Loucy (cell line): ENCODE measurements at regions not wholly inside any gene's neighbourhood (a gene's known extent, or its start where the extent isn't known, plus 50 kb on each side); places are given as distances from the start of the nearest gene placed in this dataset.

Source experiments
- H2AFZ ChIP-seq: fragments of 200-600 bp; sonication (generic); 2 replicates; pipeline ENCODE4 v1.6.0; 2016; ENCODE audit warnings: antibody characterized with exemption, mild to moderate bottlenecking, low read length, moderate library complexity
- H3F3A ChIP-seq: fragments of 200-600 bp; 2 replicates; pipeline ENCODE4 v1.6.0; 2016; ENCODE audit warnings: antibody characterized with exemption, low read depth, mild to moderate bottlenecking
- H3K27me3 ChIP-seq: fragments of 200-600 bp; sonication (generic); 2 replicates; pipeline ENCODE4 v1.6.1; 2014; ENCODE audit warnings: low read length, mild to moderate bottlenecking; ENCODE audit not compliant: insufficient read depth, poor library complexity, severe bottlenecking
- H3K36me3 ChIP-seq: fragments of 200-600 bp; sonication (generic); 2 replicates; pipeline ENCODE4 v1.6.1; 2016; ENCODE audit warnings: low read length; ENCODE audit not compliant: insufficient read depth
- H3K4me1 ChIP-seq: fragments of 200-600 bp; sonication (generic); 2 replicates; pipeline ENCODE4 v1.5.1; 2014; ENCODE audit warnings: low read length, mild to moderate bottlenecking; ENCODE audit not compliant: insufficient read depth, poor library complexity, severe bottlenecking
- H3K4me2 ChIP-seq: fragments of 200-600 bp; sonication (generic); 2 replicates; pipeline ENCODE4 v1.6.0; 2014; ENCODE audit warnings: antibody characterized with exemption, low read length, low read depth, mild to moderate bottlenecking; ENCODE audit not compliant: poor library complexity, severe bottlenecking
- H3K4me3 ChIP-seq: fragments of 200-600 bp; sonication (generic); 2 replicates; pipeline ENCODE4 v1.5.1; 2014; ENCODE audit warnings: low read length, mild to moderate bottlenecking, mixed read lengths; ENCODE audit not compliant: poor library complexity, severe bottlenecking
- H3K79me2 ChIP-seq: fragments of 200-600 bp; sonication (generic); 2 replicates; pipeline ENCODE4 v1.6.1; 2014; ENCODE audit warnings: low read length; ENCODE audit not compliant: insufficient read depth
- H3K9ac ChIP-seq: fragments of 200-600 bp; sonication (generic); 2 replicates; pipeline ENCODE4 v1.6.0; 2014; ENCODE audit warnings: mild to moderate bottlenecking, low read depth, low read length, moderate library complexity; ENCODE audit not compliant: poor library complexity, severe bottlenecking
- H3K9me2 ChIP-seq: fragments of 200-600 bp; sonication (generic); replicated peaks from 2 replicates; pipeline ENCODE4 v1.6.1; 2016; ENCODE audit warnings: low read depth, low read length, mixed read lengths
- H3K9me3 ChIP-seq: fragments of 200-600 bp; sonication (generic); 2 replicates; pipeline ENCODE4 v1.6.1; 2014; ENCODE audit warnings: mild to moderate bottlenecking, antibody characterized with exemption, low read length, low read depth; ENCODE audit not compliant: insufficient read depth
- H4K20me1 ChIP-seq: fragments of 200-600 bp; sonication (generic); 2 replicates; pipeline ENCODE4 v1.6.0; 2014; ENCODE audit warnings: antibody characterized with exemption, low read length, mild to moderate bottlenecking; ENCODE audit not compliant: insufficient read depth, poor library complexity, severe bottlenecking
- EZH2phosphoT487 ChIP-seq: fragments of 200-600 bp; IDR thresholded peaks from 2 replicates; pipeline ENCODE4 v1.6.1; 2018; ENCODE audit warnings: antibody characterized with exemption, mild to moderate bottlenecking, moderate library complexity, borderline replicate concordance
- TF ChIP-seq, protein P1 (sequence below): fragments of 200-600 bp; sonication (generic); conservative IDR thresholded peaks from 2 replicates; pipeline ENCODE4 v1.5.1; 2014; ENCODE audit warnings: mild to moderate bottlenecking, antibody characterized with exemption, low read length

DNA sequence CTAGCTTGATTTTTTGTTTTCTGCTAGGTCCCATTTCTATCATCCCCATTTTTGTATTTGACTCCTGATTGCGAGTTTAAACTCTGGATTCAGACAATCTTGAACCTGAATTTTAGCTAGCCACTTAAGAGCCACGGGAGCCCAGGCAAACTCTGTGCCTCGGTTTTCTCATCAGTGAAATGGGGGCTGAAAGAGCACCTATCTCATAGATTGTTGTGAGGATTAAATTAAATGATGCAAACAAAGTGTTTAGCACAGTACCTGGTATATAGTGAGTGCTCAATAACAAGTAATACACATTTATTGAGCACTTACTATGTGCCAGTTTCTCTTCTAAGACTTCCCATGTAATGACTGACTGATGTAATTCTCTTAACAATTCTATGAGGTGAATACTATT lies 158.1 kb upstream of the POU3F1 start:
- H3K9me3 ChIP-seq: no peaks in the 10 kb centered on the region
- H4K20me1 ChIP-seq: no peaks in the 10 kb centered on the region
- no peak overlapping the region for H3K9ac ChIP-seq
- no peaks in the 10 kb centered on the region for H3K27me3 ChIP-seq
- no peak overlapping the region for H3K4me2 ChIP-seq
- H3K79me2 ChIP-seq: no peaks in the 10 kb centered on the region
- TF ChIP-seq, protein P1, sequence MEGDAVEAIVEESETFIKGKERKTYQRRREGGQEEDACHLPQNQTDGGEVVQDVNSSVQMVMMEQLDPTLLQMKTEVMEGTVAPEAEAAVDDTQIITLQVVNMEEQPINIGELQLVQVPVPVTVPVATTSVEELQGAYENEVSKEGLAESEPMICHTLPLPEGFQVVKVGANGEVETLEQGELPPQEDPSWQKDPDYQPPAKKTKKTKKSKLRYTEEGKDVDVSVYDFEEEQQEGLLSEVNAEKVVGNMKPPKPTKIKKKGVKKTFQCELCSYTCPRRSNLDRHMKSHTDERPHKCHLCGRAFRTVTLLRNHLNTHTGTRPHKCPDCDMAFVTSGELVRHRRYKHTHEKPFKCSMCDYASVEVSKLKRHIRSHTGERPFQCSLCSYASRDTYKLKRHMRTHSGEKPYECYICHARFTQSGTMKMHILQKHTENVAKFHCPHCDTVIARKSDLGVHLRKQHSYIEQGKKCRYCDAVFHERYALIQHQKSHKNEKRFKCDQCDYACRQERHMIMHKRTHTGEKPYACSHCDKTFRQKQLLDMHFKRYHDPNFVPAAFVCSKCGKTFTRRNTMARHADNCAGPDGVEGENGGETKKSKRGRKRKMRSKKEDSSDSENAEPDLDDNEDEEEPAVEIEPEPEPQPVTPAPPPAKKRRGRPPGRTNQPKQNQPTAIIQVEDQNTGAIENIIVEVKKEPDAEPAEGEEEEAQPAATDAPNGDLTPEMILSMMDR: no peak
- no peak for TF ChIP-seq EZH2phosphoT487
- H3K4me3 ChIP-seq: no peak overlapping the region
- no peaks in the 10 kb centered on the region for H3K9me2 ChIP-seq
- H3K36me3 ChIP-seq: no peaks in the 10 kb centered on the region
- no peaks in the 10 kb centered on the region for H3K4me1 ChIP-seq
- H3F3A ChIP-seq: no peaks in the 10 kb centered on the region
- H2AFZ ChIP-seq: no peak overlapping the region

DNA sequence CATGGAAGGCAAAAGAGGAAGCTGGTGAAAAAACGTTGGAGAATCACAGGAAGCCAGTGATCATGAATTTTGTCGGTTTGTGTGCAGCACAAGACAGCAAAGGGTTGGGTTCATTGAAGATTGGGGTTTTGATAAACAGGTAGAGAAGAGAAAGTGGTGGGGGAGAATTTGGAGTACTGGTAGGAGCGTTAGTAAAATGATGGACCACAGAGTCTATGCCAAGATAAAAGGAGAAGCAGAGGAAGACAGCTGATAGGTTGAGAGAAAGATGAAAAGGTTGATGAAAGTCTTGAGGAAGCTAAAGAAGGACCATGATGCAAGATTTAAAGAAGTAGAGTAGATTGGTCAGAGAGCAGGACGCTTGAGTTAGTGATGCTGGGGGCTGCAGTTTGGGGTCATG lies 156.8 kb upstream of the POU3F1 start:
- Histone ChIP-seq H3K4me3 (no peak overlapping the region), H3K9me3 (no peaks in the 10 kb centered on the region), H3K36me3 (no peaks in the 10 kb centered on the region), H3K4me2 (no peak overlapping the region), H3K9ac (no peak overlapping the region), H2AFZ (no peak overlapping the region), H3K9me2 (no peaks in the 10 kb centered on the region), H3K79me2 (no peaks in the 10 kb centered on the region), H4K20me1 (no peaks in the 10 kb centered on the region), H3K27me3 (no peaks in the 10 kb centered on the region), H3K4me1 (no peaks in the 10 kb centered on the region), H3F3A (no peaks in the 10 kb centered on the region)
- TF ChIP-seq, protein P1: no peak
- TF ChIP-seq EZH2phosphoT487: no peak

GRCh38 chr1:38201431-38201830 lies 154.8 kb upstream of the POU3F1 start:
- no peak overlapping the region for H3K4me2 ChIP-seq
- no peak overlapping the region for H3K9ac ChIP-seq
- H3K4me3 ChIP-seq: no peak overlapping the region
- H3K36me3 ChIP-seq: no peaks in the 10 kb centered on the region
- H3K4me1 ChIP-seq: no peaks in the 10 kb centered on the region
- H3K27me3 ChIP-seq: no peaks in the 10 kb centered on the region
- H3F3A ChIP-seq: no peaks in the 10 kb centered on the region
- H3K9me3 ChIP-seq: no peaks in the 10 kb centered on the region
- H4K20me1 ChIP-seq: no peaks in the 10 kb centered on the region
- no peak overlapping the region for H2AFZ ChIP-seq
- no peaks in the 10 kb centered on the region for H3K9me2 ChIP-seq
- TF ChIP-seq EZH2phosphoT487: no peak
- TF ChIP-seq, protein P1: no peak
- H3K79me2 ChIP-seq: no peaks in the 10 kb centered on the region
